ENCODE measurements at regions not wholly inside any gene's neighbourhood (a gene's known extent, or its start where the extent isn't known, plus 50 kb on each side); places are given as distances from the start of the nearest gene placed in this dataset.

GRCh38 chr2:8296306-8296705 lies 385.6 kb upstream of the ID2 start:
- TF ChIP-seq, protein P1, sequence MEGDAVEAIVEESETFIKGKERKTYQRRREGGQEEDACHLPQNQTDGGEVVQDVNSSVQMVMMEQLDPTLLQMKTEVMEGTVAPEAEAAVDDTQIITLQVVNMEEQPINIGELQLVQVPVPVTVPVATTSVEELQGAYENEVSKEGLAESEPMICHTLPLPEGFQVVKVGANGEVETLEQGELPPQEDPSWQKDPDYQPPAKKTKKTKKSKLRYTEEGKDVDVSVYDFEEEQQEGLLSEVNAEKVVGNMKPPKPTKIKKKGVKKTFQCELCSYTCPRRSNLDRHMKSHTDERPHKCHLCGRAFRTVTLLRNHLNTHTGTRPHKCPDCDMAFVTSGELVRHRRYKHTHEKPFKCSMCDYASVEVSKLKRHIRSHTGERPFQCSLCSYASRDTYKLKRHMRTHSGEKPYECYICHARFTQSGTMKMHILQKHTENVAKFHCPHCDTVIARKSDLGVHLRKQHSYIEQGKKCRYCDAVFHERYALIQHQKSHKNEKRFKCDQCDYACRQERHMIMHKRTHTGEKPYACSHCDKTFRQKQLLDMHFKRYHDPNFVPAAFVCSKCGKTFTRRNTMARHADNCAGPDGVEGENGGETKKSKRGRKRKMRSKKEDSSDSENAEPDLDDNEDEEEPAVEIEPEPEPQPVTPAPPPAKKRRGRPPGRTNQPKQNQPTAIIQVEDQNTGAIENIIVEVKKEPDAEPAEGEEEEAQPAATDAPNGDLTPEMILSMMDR (IDR thresholded peaks at IDR 0.05), result no peak
- no peak for TF ChIP-seq EP300 (IDR thresholded peaks at IDR 0.05)
